Neural cell (in vitro differentiated cells): ENCODE measurements at regions not wholly inside any gene's neighbourhood (a gene's known extent, or its start where the extent isn't known, plus 50 kb on each side); places are given as distances from the start of the nearest gene placed in this dataset.

Source experiments
- H2AFZ ChIP-seq: fragments of 200-600, 300-800 bp; sonication (generic), shearing (Covaris generic); 2 replicates; pipeline ENCODE4 v1.6.0; 2014; ENCODE audit warnings: low read depth, mild to moderate bottlenecking, antibody characterized with exemption, low read length, moderate library complexity
- H3F3A ChIP-seq: fragments of 200-600 bp; shearing (Covaris generic); 2 replicates; pipeline ENCODE4 v1.6.1; 2016; ENCODE audit warnings: mild to moderate bottlenecking, moderate library complexity, mixed read lengths, antibody characterized with exemption, low read length; ENCODE audit not compliant: insufficient read depth, poor library complexity, severe bottlenecking
- H3K27ac ChIP-seq: fragments of 200-600, 300-800 bp; sonication (generic), shearing (Covaris generic); 2 replicates; pipeline ENCODE4 v1.5.1; 2014; ENCODE audit warnings: mild to moderate bottlenecking, low read length, moderate library complexity
- H3K27me3 ChIP-seq: fragments of 300-800, 200-600 bp; sonication (generic), shearing (Covaris generic); 2 replicates; pipeline ENCODE4 v1.6.0; 2014; ENCODE audit warnings: mild to moderate bottlenecking, low read depth, low read length, moderate library complexity; ENCODE audit not compliant: insufficient read depth
- H3K36me3 ChIP-seq: fragments of 300-800, 200-600 bp; sonication (generic), shearing (Covaris generic); 2 replicates; pipeline ENCODE4 v1.5.1; 2014; ENCODE audit warnings: mild to moderate bottlenecking, antibody characterized with exemption, low read length, moderate library complexity; ENCODE audit not compliant: insufficient read depth
- H3K4me2 ChIP-seq: fragments of 300-800, 200-600 bp; sonication (generic), shearing (Covaris generic); 2 replicates; pipeline ENCODE4 v1.6.0; 2014; ENCODE audit warnings: mild to moderate bottlenecking, low read length
- H3K4me3 ChIP-seq: fragments of 300-800, 200-600 bp; sonication (generic), shearing (Covaris generic); 2 replicates; pipeline ENCODE4 v1.5.1; 2014; ENCODE audit warnings: mild to moderate bottlenecking, low read length, moderate library complexity
- H3K79me2 ChIP-seq: fragments of 200-600 bp; shearing (Covaris generic); replicated peaks from 2 replicates; pipeline ENCODE4 v1.6.0; 2014; ENCODE audit warnings: mild to moderate bottlenecking, low read length, moderate library complexity; ENCODE audit not compliant: insufficient read depth
- H3K9ac ChIP-seq: fragments of 300-800, 200-600 bp; sonication (generic), shearing (Covaris generic); 2 replicates; pipeline ENCODE4 v1.6.1; 2016; ENCODE audit warnings: mild to moderate bottlenecking, low read length, mixed read lengths
- H3K9me2 ChIP-seq: fragments of 200-600 bp; shearing (Covaris generic); 2 replicates; pipeline ENCODE4 v1.6.1; 2016; ENCODE audit warnings: mild to moderate bottlenecking, low read length, mixed read lengths; ENCODE audit not compliant: insufficient read depth
- H3K9me3 ChIP-seq: fragments of 200-600, 300-800 bp; sonication (generic), shearing (Covaris generic); 2 replicates; pipeline ENCODE4 v1.6.1; 2016; ENCODE audit warnings: mild to moderate bottlenecking, mixed run types, low read length, moderate library complexity, mixed read lengths
- H4K20me1 ChIP-seq: fragments of 200-600 bp; shearing (Covaris generic); 2 replicates; pipeline ENCODE4 v1.6.1; 2016; ENCODE audit warnings: mild to moderate bottlenecking, mixed run types; ENCODE audit not compliant: insufficient read depth
- EP300 ChIP-seq: fragments of 450-650 bp; conservative IDR thresholded peaks from 2 replicates; pipeline ENCODE4 v1.6.1; 2014; ENCODE audit warnings: antibody characterized with exemption, mild to moderate bottlenecking, moderate library complexity; ENCODE audit not compliant: poor library complexity, severe bottlenecking
- EZH2 ChIP-seq: fragments of 200-600, 300-800 bp; shearing (Covaris generic), sonication (generic); IDR thresholded peaks from 2 replicates; pipeline ENCODE4 v1.6.1; 2014; ENCODE audit warnings: antibody characterized with exemption, low read length, borderline replicate concordance, mild to moderate bottlenecking; ENCODE audit not compliant: insufficient read depth, poor library complexity, severe bottlenecking
- MXI1 ChIP-seq: fragments of 450-650 bp; conservative IDR thresholded peaks from 2 replicates; pipeline ENCODE4 v1.6.1; 2014; ENCODE audit warnings: antibody characterized with exemption, mild to moderate bottlenecking; ENCODE audit not compliant: poor library complexity, severe bottlenecking
- POLR2AphosphoS5 ChIP-seq: IDR thresholded peaks from 2 replicates; pipeline ENCODE4 v1.6.1; 2012
- RAD21 ChIP-seq: fragments of 450-650 bp; conservative IDR thresholded peaks from 2 replicates; pipeline ENCODE4 v1.6.1; 2014; ENCODE audit warnings: antibody characterized with exemption, mild to moderate bottlenecking, moderate library complexity
- SMC3 ChIP-seq: fragments of 450-650 bp; conservative IDR thresholded peaks from 2 replicates; pipeline ENCODE4 v1.6.1; 2014; ENCODE audit warnings: antibody characterized with exemption, mild to moderate bottlenecking, moderate library complexity; ENCODE audit not compliant: poor library complexity
- TAF1 ChIP-seq: IDR thresholded peaks from 2 replicates; pipeline ENCODE4 v1.6.1; 2012; ENCODE audit warnings: low read depth
- TF ChIP-seq, protein P1 (sequence below): fragments of 450-650 bp; IDR thresholded peaks from 2 replicates; pipeline ENCODE4 v1.5.1; 2014; ENCODE audit warnings: antibody characterized with exemption, mild to moderate bottlenecking, moderate library complexity; ENCODE audit not compliant: poor library complexity, severe bottlenecking
- TF ChIP-seq, protein P2 (sequence below): IDR thresholded peaks from 2 replicates; pipeline ENCODE4 v1.6.1; 2012; ENCODE audit warnings: borderline replicate concordance

DNA sequence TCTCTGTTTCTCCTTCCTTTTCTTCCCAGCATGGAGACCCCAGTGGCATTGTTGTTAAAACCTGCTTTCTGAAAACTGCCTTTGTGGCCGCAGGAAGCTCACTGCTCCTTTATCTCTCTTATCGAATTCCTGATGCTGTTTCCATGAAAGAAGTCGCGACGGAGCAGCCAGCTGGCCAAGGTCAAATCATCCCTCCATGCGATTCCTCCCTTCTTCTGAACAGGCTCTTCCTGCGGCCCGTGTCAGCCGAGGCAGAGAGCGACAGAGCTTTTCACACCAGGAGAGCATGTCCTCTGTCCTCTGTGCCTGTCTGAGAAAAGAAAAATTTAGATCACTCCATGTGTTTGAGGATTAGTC is 242.1 kb upstream of the PITRM1 start:
- H3K27ac ChIP-seq: no peak overlapping the region
- no peaks in the 10 kb centered on the region for H3F3A ChIP-seq
- no peak for TF ChIP-seq SMC3
- no peak for TF ChIP-seq EP300
- TF ChIP-seq, protein P1, sequence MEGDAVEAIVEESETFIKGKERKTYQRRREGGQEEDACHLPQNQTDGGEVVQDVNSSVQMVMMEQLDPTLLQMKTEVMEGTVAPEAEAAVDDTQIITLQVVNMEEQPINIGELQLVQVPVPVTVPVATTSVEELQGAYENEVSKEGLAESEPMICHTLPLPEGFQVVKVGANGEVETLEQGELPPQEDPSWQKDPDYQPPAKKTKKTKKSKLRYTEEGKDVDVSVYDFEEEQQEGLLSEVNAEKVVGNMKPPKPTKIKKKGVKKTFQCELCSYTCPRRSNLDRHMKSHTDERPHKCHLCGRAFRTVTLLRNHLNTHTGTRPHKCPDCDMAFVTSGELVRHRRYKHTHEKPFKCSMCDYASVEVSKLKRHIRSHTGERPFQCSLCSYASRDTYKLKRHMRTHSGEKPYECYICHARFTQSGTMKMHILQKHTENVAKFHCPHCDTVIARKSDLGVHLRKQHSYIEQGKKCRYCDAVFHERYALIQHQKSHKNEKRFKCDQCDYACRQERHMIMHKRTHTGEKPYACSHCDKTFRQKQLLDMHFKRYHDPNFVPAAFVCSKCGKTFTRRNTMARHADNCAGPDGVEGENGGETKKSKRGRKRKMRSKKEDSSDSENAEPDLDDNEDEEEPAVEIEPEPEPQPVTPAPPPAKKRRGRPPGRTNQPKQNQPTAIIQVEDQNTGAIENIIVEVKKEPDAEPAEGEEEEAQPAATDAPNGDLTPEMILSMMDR: no peak
- TF ChIP-seq MXI1: no peak
- TF ChIP-seq RAD21: no peak
- TF ChIP-seq, protein P2, sequence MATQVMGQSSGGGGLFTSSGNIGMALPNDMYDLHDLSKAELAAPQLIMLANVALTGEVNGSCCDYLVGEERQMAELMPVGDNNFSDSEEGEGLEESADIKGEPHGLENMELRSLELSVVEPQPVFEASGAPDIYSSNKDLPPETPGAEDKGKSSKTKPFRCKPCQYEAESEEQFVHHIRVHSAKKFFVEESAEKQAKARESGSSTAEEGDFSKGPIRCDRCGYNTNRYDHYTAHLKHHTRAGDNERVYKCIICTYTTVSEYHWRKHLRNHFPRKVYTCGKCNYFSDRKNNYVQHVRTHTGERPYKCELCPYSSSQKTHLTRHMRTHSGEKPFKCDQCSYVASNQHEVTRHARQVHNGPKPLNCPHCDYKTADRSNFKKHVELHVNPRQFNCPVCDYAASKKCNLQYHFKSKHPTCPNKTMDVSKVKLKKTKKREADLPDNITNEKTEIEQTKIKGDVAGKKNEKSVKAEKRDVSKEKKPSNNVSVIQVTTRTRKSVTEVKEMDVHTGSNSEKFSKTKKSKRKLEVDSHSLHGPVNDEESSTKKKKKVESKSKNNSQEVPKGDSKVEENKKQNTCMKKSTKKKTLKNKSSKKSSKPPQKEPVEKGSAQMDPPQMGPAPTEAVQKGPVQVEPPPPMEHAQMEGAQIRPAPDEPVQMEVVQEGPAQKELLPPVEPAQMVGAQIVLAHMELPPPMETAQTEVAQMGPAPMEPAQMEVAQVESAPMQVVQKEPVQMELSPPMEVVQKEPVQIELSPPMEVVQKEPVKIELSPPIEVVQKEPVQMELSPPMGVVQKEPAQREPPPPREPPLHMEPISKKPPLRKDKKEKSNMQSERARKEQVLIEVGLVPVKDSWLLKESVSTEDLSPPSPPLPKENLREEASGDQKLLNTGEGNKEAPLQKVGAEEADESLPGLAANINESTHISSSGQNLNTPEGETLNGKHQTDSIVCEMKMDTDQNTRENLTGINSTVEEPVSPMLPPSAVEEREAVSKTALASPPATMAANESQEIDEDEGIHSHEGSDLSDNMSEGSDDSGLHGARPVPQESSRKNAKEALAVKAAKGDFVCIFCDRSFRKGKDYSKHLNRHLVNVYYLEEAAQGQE: no peak
- TF ChIP-seq POLR2AphosphoS5: no peak
- TF ChIP-seq EZH2: no peak
- TF ChIP-seq TAF1: no peak
- H3K36me3 ChIP-seq: no peaks in the 10 kb centered on the region
- H3K9me2 ChIP-seq: no peaks in the 10 kb centered on the region
- H3K9me3 ChIP-seq: no peaks in the 10 kb centered on the region
- H3K4me3 ChIP-seq: no peak overlapping the region
- H3K9ac ChIP-seq: no peak overlapping the region
- H2AFZ ChIP-seq: no peak overlapping the region
- no peak overlapping the region for H3K4me2 ChIP-seq
- H4K20me1 ChIP-seq: no peaks in the 10 kb centered on the region
- no peaks in the 10 kb centered on the region for H3K27me3 ChIP-seq
- H3K79me2 ChIP-seq: no peaks in the 10 kb centered on the region

DNA sequence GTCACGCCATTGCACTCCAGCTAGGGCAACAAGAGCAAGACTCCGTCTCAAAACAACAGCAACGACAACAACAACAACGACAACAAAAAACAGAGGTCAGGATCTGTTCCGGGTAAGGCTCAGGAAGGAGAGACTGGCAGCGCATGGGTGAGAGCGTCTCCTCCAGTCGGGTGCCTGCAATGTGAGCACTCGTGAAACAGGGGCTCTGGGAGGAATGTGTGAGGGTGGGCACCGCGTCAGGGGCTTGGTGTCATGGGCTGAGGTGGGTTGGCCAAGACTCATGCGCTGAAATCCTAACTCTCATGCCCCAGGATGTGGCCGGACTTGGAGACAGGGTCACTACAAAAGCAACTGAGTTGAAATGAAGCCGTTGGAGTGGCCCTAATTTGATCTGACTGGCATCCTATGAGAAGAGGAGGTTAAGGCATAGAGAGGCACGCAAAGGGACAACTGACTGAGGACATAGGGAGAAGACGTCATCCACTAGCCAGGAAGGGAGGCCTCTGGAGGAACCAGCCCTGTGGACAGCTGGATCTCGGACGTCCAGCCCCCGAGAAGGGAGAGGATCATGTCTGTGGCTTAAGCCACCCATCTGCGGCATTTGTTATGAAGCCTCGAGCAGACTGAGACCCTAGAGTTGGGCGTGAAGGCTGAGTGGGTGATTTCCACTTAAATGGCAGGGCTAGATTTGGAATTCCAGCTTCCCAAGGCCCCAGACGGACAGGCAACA is 241.5 kb upstream of the PITRM1 start:
- Histone ChIP-seq H3K36me3 (no peaks in the 10 kb centered on the region), H3K27ac (no peak overlapping the region), H3K9ac (no peak overlapping the region), H3K9me3 (no peaks in the 10 kb centered on the region), H3K4me2 (no peak overlapping the region), H4K20me1 (no peaks in the 10 kb centered on the region), H3K27me3 (no peaks in the 10 kb centered on the region), H2AFZ (no peak overlapping the region), H3K9me2 (no peaks in the 10 kb centered on the region), H3K79me2 (no peaks in the 10 kb centered on the region), H3K4me3 (no peak overlapping the region), H3F3A (no peaks in the 10 kb centered on the region)
- TF ChIP-seq TAF1 (no peak), EP300 (no peak), RAD21 (no peak), MXI1 (no peak), POLR2AphosphoS5 (no peak), EZH2 (no peak), SMC3 (no peak)
- TF ChIP-seq, protein P1: no peak
- TF ChIP-seq, protein P2: no peak
